T-helper 2 cell (primary cell): ENCODE measurements at regions not wholly inside any gene's neighbourhood (a gene's known extent, or its start where the extent isn't known, plus 50 kb on each side); places are given as distances from the start of the nearest gene placed in this dataset.
"Not testable (repeated sequence)": the region's sequence is repeated elsewhere in the genome, so short reads cannot be mapped to it uniquely, and the experiment has no call there.

Experiments
- DNase-seq, 5 experiments: peaks; one replicate each; pipeline versions ENCODE4 v3.0.0 to v3.0.0-alpha.2; 2012 to 2022

DNA sequence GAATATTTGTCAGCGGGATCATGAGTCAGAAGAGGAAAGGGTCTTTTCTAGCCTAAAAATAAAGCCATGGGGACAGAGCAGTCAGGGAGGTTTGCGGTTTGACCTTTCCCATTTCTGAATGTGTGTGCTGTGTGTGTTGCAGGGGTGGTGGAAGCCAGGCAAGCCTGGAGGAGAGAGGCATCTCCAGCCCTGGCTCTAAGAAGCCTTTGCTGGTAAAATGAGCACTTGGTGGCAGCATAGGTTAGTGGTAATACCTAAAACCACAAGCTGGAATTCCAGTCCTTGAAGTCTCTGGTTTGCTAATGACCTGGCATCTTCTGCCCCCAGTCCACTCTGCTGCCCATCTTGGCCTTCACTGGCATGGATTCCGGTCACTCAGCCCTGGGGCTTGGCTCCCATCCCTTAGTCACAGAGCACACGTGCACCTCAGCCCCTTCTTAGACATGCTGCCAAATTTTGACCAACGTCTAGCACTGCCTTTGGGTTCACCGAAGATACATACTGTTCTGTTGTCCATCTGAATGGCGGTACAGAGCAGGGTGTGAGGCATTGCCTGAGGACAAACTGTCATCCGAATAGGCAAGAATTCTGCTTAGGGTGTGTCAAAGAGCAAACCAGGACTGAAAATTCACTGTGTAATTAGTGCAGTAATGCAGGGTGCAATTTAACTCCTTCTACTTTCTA is 52.7 kb downstream of the KCNA5 start:
- no peak for DNase-seq

DNA sequence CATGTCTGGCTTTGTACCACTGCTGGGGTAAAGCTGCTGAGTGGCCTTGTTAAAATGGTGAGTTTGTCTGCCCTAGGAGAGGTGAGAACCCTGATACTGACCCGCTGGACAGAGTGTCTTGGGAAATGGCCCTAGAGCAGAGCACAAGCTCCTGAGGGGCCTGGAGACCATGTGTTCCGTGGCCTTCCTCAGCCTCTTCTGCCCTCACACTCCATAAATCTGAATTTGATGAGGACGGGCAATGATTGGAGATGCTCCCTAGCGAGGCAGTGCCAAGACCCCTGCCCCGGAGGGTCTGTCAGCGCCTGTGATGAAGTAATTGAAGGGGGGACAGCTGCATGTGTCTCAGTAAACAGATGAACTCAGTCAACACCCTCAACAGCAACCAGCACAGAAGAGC is 54.1 kb downstream of the KCNA5 start:
- no peak for DNase-seq

DNA sequence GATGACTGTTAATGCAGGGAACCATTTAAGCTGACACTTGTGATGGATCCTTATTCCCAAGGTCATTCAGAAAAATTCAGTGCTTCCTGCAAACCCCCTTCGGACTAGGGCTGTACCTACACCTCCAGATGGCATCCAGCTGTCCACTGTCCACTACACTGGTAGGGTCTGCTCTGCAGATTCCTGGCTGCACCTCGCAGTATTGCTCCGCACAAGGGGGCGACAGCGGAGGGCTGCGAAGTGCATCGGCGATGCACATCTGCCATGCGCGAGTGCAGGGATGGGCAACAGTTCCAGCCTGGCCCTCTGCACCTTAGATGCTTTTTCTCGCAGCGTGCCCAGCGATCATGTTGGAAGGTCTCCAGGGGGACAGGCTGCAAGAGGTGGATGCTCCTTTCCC is 55.5 kb downstream of the KCNA5 start:
- DNase-seq, result no peak

DNA sequence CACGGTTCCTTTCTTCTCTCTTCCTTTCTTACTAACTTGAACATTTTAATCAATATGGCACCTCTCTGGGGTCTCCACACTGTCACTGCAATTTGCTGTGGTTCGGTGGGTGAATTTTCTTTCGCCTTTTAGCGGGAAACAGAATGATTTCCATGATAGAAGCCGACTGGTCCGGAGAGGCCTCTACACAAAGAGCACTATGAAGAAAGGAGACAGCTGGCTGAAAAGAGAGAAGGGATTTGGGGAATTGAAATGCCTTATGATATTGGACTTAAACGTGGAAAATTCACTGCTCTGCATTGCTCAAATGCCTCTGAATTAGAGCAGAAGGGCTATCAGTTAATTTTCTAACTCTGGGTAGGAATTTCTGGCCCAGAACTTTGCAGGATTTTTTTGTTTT is 55.9 kb downstream of the KCNA5 start:
- DNase-seq, result no peak

DNA sequence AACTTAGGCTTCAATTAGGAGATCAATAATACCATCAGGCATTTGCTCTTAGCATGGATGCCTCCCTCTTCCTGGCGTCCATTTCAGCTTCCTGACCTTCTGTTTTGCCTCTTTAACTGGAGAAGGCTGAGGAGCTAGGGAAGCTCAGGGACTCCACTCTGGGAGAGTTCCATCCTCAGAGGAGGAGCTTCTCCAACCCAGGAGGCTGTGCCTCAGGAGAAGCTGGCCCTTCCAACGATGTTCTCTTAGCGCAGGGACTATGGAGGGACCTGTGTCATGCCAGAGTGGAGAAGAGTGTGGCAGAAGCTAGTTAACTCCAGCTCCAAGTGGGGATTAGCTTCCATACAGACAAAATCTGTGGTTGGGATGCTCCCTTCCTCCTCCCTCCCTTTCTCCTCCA is 58.0 kb downstream of the KCNA5 start:
- DNase-seq, result no peak

DNA sequence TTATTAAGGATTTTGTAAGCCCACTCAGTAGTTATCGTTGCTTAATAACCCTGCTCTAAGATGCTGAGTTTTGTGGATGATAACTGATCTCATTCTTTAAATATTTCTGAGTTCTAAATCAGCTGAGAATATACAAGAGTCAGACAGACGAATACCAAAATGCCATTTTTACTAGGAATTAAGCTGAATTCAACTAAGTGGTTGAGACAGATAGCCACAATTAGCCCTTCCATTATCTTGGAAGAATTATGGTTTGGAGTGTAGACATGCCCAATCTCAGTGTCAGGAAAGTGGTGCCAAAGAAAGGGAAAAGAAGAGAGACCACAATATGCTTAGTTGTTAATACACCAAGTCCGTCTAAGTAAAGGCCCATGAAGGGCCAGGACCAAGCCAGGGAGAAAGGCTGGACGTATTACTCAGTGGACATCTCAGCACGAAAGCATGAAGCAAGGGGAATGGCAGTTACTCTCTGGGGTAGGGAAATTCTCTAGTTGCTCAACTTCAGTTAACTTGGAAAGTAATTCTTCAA is 58.6 kb downstream of the KCNA5 start:
- no peak for DNase-seq

- no peak for DNase-seq
These were observed 59.1 kb downstream of the KCNA5 start for GRCh38 chr12:5102806-5103205.

DNA sequence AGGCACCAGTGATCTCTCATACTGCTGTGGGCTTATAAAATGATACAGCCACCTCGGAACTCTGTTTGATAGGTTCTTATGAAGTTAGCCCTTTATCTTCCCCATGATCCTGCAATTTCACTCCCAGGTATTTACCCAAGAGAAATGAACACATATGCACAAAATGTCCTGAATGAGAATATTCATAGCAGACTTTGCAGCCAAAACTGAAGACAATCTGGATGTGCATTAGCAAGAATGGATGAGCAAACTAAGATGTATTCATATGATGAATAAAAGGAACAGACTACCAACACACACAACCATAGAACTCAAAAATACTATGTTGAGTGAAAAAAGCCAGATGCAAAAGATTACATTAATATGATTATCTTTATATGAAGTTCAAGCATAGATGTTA is 66.7 kb downstream of the KCNA5 start:
- no peak for DNase-seq

DNA sequence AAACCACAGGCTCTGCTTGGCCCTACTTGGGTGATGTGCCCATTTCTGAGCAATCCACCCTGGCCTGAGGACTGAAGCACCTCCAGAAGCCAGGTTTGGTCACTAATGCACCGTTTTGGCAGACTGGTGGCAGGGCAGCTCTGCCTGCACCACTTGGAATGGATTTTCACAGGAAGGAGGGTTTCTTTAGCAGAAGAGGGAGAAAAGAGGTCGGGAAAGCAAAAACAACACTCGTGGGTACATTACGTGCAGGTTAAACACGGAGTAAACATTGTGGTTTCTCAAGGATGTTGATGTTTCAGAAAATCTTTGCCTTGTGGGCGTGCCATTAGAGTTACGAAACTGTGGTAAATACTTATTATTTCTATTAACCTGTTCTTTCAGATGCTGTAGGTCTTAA is 70.8 kb downstream of the KCNA5 start:
- DNase-seq, result no peak

DNA sequence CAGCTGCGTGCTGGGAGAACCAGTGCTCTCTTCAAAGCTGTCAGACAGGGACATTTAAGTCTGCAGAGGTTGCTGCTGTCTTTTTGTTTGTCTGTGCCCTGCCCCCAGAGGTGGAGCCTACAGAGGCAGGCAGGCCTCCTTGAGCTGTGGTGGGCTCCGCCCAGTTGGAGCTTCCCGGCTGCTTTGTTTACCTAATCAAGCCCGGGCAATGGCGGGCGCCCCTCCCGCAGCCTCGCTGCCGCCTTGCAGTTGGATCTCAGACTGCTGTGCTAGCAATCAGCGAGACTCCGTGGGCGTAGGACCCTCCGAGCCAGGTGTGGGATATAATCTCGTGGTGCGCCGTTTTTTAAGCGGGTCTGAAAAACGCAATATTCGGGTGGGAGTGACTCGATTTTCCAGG is 78.1 kb downstream of the KCNA5 start:
- not testable (repeated sequence) for DNase-seq

GRCh38 chr12:5122256-5122831 is 78.7 kb downstream of the KCNA5 start:
- not testable (repeated sequence) for DNase-seq

DNA sequence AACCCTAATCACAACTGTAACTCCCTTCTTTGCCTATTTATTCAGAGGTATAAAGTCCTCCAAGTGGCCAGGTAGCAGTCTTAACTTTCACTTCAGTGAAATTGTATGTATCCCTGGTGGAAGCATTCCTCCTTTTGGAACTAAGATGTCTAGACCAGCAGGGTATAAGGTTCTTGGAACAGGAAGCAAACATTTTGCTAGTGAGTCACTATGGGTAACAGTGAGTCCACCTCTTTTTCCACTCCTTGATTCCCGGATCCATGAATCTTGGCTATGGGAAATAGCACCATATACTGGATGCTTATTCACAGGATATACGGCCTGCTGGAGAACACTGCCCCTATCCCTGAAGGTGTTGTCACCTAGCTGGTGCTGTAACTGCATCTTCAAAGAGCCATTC is 80.2 kb downstream of the KCNA5 start:
- DNase-seq, result no peak

DNA sequence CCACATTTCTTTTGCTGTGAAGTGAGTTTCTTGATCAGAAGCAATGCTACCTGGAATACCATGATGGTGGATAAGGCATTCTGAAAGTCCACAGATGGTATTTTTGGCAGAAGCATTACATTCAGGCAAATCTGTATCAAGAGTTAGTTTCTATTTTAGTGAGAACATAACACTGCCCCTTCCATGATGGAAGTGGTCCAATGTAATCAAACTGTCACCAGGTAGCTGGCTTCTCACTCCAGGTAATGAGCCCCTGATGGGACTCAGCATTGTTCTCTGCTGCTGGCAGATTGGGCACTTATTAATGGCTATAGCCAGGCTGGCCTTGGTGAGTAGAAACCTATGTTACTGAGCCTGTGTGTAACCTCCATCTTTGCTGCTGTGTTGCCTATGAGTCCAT is 80.7 kb downstream of the KCNA5 start:
- no peak for DNase-seq

DNA sequence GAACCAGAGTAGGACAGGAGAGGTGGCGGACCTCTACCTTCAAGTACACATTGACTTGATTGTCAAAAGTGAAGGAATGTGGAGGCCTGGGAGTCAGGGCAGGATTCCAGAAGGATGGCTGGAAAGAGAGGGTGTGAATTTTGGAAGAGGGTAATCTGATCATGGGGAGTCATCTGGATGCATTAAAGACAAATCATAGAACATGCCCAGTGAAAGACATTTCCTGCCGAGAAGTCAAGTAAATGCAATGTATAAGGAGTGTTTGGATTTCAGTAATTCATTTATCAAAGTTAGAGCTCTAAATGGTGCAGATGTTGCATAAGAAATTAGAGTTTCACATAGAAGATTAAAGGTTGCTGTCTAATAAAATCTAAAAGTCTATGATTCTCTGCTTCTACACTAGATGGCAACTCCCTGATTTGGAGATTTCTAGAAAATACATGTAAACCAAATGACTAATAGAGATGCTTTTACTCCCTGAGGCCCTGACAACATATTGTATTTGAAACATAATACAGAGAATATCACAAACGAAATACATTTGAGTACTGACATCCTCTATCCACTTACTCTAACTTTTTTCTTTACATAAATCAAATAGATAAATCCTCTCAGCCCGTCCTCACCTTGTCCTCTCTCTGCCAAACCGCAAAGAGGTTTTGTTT is 91.3 kb downstream of the KCNA5 start:
- DNase-seq, result no peak

DNA sequence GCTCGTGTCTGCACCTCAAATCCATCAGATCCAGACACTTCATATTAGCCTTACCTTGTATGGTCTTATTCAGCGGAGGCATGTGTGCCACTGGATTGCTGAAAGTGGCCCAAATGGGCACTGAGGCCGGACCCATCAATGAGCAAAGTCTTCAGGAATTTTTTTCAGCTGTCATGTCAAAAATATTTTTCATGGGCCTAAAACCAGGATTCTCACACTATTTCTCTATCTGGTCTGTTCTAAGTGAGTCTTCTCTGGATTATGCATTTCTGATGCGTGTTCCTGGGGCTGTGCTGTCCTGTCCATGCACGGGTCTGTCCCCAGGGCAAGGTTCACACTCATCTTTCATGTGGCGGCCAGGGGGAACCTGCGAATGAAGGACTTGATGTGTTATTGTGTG is 94.6 kb downstream of the KCNA5 start:
- DNase-seq, result no peak

DNA sequence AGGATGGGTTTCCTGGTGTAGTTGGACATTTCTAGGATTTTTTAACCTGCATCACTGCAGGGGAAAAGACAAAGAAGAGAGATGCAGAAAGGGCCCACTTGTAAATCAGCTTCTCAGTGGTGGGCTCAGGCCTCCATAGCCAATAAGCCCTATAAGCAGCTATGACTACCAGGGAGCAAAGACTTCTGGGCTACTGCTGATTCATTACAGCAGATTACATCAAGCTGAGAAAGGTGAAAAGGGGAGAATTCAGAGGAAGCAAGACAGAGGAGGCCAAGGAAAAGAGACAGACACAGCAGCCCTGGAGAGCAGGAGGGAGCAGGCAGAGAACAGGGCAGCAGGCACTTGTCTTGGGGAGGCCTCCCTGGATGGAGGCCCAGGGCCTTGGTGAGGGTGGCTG is 95.2 kb downstream of the KCNA5 start:
- no peak for DNase-seq

DNA sequence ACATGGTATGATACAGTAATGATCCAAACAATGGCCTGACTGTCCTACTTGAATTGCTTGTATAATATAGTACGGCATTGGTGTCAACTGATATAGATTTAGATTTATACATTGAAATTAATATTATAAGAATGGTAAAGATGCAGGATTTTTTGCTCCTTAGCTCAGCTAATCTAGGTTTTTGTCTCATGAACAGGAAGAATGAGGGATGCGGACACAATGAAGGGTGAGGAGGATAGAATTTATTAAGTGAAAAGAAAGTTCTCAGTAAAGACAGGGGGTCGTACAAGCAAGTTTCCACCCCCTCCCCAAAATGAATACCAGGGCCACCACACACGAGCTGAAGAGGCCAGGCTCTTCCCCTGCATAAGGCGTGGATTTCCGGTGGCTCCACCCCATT is 96.1 kb downstream of the KCNA5 start:
- no peak for DNase-seq

DNA sequence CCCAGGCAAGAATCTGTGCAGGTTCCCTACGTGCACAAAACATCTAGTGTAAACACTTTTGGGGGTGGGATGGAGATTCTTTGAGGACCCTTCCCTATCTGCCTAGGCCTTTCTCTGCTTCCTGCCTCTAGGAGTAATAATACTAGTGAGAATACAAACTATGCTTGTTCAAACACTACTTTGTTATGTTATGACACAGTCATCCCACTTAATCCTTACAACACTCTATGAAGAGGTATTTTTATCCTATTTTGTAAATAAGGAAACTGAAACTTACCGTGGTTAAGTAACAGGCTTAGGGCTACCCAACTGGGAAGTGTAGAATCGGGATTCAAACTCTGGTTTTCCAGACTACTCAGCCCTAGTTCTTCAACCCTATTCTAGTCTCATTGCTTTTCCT is 96.5 kb downstream of the KCNA5 start:
- no peak for DNase-seq

- no peak for DNase-seq
These were observed 105.2 kb downstream of the KCNA5 start for GRCh38 chr12:5148880-5149279.

DNA sequence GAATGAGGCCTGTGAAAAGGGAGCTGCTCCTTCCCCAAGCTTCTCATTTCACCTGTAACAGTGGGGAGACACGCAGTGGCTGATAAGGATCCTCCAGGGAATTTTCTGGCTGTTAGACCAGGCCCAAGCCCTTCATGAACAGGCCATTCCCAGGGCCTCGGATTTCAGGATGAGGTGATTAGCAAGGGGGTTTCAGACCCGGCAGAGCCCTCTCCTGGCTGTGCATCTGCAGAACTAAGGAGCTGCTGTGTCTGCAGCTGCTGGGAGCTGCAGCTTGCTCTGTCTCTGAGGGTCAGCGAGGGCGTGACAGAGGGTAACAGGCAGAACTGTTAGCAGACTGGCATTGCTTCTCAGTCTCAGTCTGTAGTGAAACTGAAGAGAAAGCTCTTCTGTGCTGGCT is 110.4 kb downstream of the KCNA5 start:
- DNase-seq, result no peak

DNA sequence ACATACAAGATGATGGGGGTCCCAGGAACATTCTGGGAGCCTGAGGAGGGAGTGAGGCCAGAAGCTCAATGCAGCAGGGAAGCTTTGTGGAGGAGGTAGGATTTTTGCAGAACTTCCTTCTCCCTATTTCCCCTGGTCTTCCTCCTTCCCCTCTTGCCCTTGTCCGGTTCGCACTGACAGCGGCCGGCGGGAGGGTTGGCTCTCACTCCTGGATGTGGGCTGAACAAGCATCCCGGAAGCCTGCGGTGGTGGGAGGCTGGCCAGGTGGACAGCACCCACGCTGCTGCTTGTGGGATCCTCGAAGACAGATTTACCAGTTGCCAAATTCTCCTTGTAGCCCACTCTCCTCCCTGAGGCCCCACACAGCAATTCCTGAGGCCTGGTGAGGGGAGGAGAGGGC is 112.2 kb downstream of the KCNA5 start:
- no peak for DNase-seq

DNA sequence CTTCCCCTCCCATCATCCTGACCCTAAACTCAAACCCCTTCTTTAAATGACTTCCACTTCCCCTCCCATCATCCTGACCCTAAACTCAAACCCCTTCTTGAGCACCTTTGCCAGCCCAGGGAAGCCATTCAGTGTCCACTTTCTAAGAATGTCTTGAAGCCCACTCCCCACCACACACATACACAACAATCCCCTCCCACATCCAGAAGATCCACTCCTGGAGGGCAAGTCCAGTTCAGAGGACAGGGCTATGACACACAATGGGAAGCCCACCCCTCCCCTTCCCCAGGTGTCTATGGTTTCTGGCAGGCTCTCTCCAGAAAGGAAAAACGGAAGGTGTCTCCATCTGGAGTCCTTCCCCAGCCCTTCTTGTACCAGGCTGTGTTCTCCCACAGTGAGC is 117.1 kb downstream of the KCNA5 start:
- no peak for DNase-seq

DNA sequence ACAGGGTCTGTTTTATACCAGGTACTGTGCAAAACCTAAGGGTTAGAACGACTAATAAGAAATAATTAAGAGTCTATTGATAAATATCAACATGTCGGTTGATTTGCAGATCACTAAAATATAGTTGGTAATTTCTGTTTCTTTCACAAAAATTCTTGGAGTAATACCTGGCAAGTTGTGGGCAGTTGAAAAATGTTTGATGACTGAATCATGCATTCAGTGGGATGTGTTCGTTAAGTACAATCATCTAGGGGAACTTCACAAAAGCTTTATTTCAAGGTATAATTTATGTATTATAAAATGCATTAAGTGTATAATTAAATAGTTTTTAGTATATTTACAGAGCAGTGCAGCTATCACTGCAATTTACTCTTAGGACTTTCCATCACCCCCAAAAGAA is 120.0 kb downstream of the KCNA5 start:
- no peak for DNase-seq

DNA sequence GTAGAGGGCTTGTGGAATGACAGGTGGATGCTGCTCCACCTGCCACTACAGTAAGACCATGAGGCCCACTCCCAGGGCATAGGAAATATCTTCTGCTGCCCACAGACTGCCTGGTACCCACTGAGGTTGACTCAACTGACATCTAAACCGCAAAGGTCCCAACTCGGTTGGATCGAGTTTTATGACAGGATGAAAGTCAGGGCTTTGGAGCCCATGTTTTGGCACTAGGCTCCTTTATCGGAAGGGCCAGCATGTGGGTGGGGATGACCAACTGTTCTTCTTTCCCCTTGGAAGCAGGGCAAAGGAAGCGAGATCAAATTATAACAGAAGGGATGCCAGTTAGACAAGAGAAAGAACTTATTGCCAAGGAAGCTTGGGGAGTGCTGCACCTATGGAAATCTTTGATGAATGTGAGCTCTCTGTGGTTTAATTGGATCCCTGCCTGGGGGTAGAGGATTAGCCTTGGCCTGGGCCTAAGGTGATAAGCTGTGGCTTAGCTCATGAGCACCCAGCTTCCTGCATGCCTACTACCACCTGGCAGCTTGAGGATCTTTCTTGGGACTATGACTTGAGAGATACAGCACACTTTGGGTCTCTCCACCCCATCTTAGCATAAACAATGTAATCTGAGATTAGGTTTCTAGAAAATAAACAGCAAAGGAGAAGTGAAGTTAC is 121.8 kb downstream of the KCNA5 start:
- DNase-seq, result no peak
